Gastrocnemius medialis (tissue), 4 donors: ENCODE measurements at regions not wholly inside any gene's neighbourhood (a gene's known extent, or its start where the extent isn't known, plus 50 kb on each side); places are given as distances from the start of the nearest gene placed in this dataset.

Source experiments
- CTCF ChIP-seq, 5 experiments: fragments of 450-650 bp in 3 of 5; fragments of 200-600 bp in 2 of 5; sonication (generic) in 2 of 5; IDR thresholded peaks in 4 of 5; conservative IDR thresholded peaks in 1 of 5; 1 replicate in 4 of 5; 2 replicates in 1 of 5; pipeline ENCODE4 v1.5.1; 2016 to 2019; ENCODE audit warnings: antibody characterized with exemption in 5 of 5, mild to moderate bottlenecking in 3 of 5, moderate library complexity in 3 of 5
- POLR2A ChIP-seq, 2 donors: fragments of 450-650 bp; IDR thresholded peaks; one replicate each; pipeline ENCODE4 v1.6.1; 2017; ENCODE audit warnings: antibody characterized with exemption in 2 of 2, mild to moderate bottlenecking in 2 of 2, moderate library complexity in 2 of 2

- TF ChIP-seq CTCF (IDR thresholded peaks at IDR 0.05 in 4 of 5, conservative IDR thresholded peaks at IDR 0.05 in 1 of 5) (no peak), POLR2A (IDR thresholded peaks at IDR 0.05) (no peak)
Measured at GRCh38 chr3:102580760-102581159, 145.9 kb downstream of the ZPLD1 start.
